Bronchial epithelial cell (primary cell): ENCODE measurements at regions not wholly inside any gene's neighbourhood (a gene's known extent, or its start where the extent isn't known, plus 50 kb on each side); places are given as distances from the start of the nearest gene placed in this dataset.

ENCODE experiments used
- DNase-seq: peaks from one replicate; pipeline ENCODE4 v3.0.0-alpha.2; 2010; ENCODE audit warnings: low read depth
- FAIRE-seq: peaks from 2 replicates; lab custom pipeline; 2011; peaks lifted over from hg19 to GRCh38; lab: Jason Lieb, UNC
- H3K27me3 ChIP-seq: 2 replicates; pipeline ENCODE4 v1.5.1; 2011; ENCODE audit warnings: low read length; ENCODE audit not compliant: control insufficient read depth, insufficient read depth
- H3K36me3 ChIP-seq: 2 replicates; pipeline ENCODE4 v1.5.1; 2011; ENCODE audit warnings: low read length; ENCODE audit not compliant: control insufficient read depth, insufficient read depth
- H3K4me3 ChIP-seq: 2 replicates; pipeline ENCODE4 v1.5.1; 2011; ENCODE audit warnings: mild to moderate bottlenecking, low read depth, low read length, control low read depth
- TF ChIP-seq, protein P1 (sequence below): IDR thresholded peaks from 2 replicates; pipeline ENCODE4 v1.5.1; 2011; ENCODE audit warnings: mild to moderate bottlenecking, moderate library complexity, low read length, control low read depth, inconsistent platforms; ENCODE audit not compliant: insufficient read depth, severe bottlenecking

- Histone ChIP-seq H3K27me3 (no peaks in the 10 kb centered on the region), H3K4me3 (no peak overlapping the region), H3K36me3 (no peaks in the 10 kb centered on the region)
- no peak for FAIRE-seq
- no peak for DNase-seq
- TF ChIP-seq, protein P1, sequence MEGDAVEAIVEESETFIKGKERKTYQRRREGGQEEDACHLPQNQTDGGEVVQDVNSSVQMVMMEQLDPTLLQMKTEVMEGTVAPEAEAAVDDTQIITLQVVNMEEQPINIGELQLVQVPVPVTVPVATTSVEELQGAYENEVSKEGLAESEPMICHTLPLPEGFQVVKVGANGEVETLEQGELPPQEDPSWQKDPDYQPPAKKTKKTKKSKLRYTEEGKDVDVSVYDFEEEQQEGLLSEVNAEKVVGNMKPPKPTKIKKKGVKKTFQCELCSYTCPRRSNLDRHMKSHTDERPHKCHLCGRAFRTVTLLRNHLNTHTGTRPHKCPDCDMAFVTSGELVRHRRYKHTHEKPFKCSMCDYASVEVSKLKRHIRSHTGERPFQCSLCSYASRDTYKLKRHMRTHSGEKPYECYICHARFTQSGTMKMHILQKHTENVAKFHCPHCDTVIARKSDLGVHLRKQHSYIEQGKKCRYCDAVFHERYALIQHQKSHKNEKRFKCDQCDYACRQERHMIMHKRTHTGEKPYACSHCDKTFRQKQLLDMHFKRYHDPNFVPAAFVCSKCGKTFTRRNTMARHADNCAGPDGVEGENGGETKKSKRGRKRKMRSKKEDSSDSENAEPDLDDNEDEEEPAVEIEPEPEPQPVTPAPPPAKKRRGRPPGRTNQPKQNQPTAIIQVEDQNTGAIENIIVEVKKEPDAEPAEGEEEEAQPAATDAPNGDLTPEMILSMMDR: no peak
Measured at GRCh38 chr11:129700701-129701100, 114.9 kb upstream of the TMEM45B start.

- DNase-seq: no peak
Measured at GRCh38 chr11:129701706-129702105, 113.9 kb upstream of the TMEM45B start.

DNA sequence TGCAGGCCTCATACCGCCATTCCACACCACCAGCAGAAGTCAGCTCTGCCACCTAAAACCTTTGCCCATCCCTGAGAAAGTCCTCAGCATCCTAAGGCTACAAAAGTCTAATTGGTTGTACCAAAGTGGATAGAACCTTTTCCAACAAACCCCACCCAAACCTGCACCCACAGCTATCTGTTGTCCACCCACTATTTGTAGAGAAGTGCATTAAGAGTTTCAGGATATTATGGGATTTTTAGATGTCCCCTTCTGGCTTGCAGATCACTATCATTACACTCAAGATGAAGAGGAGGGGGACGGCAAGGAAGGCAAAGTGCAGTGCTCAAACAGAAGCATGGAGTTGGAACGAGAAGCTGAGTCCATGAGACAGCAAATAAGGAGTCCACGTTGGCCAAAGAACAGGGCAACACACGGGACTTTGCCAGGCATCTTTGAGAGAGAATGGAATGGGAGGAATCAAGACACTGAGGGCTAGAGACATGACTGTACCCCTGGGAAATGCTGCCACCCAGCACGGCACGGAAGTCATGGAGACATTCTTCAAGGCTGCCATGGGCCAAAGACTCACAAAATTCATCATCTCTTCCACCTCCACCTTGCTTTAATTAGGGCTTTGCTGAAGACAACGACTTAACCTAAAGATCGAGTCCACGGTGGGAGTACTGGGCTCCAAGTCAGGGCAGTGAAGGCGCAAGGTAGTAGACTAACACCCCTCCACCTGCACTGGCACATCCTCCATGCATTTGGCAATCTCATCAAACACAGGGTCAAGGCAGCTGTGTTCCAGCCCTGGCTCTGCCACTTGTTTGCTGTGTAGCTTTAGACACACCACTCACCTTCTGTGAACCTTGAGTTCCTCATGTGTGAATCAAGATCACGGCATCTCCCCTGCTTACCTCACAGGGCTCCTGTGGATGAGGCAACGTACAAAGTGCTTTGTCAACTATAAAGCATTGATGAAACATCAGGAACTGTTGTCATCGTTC, 112.9 kb upstream of the TMEM45B start:
- H3K4me3 ChIP-seq: no peak overlapping the region
- no peaks in the 10 kb centered on the region for H3K36me3 ChIP-seq
- peak; percentile 75 for DNase-seq
- TF ChIP-seq, protein P1: no peak
- peak; percentile 97 for FAIRE-seq
- no peaks in the 10 kb centered on the region for H3K27me3 ChIP-seq

More at GRCh38 chr11:129701706-129702105, 113.9 kb upstream of the TMEM45B start:
- TF ChIP-seq, protein P1: no peak
- H3K36me3 ChIP-seq: no peaks in the 10 kb centered on the region
- H3K27me3 ChIP-seq: no peaks in the 10 kb centered on the region
- peak; percentile 66 for FAIRE-seq
- H3K4me3 ChIP-seq: no peak overlapping the region

GRCh38 chr11:129703846-129704245, 111.8 kb upstream of the TMEM45B start:
- no peak overlapping the region for H3K4me3 ChIP-seq
- no peaks in the 10 kb centered on the region for H3K27me3 ChIP-seq
- FAIRE-seq (no peak), DNase-seq (no peak)
- TF ChIP-seq, protein P1: no peak
- H3K36me3 ChIP-seq: no peaks in the 10 kb centered on the region

- H3K27me3 ChIP-seq: peaks cover 2% of the 10 kb centered on the region
- H3K4me3 ChIP-seq: no peak overlapping the region
- FAIRE-seq: no peak
- H3K36me3 ChIP-seq: no peaks in the 10 kb centered on the region
- TF ChIP-seq, protein P1: no peak
- no peak for DNase-seq
Measured at GRCh38 chr11:129704831-129705230, 110.8 kb upstream of the TMEM45B start.
